Panc1 (cell line): ENCODE measurements at regions not wholly inside any gene's neighbourhood (a gene's known extent, or its start where the extent isn't known, plus 50 kb on each side); places are given as distances from the start of the nearest gene placed in this dataset.

Experiments
- ATAC-seq: fragments of 200-7000 bp; cut with Tn5 transposase; 2 replicates; pipeline ENCODE4 v1.9.1; 2020; ENCODE audit warnings: mild to moderate bottlenecking, moderate library complexity
- BruUV-seq: library from RNA; stranded (reverse); fragments of 400-500 nt; replicated peaks from 2 replicates; lab custom pipeline; 2021; lab: Mats Ljungman, UMichigan
- CTCF ChIA-PET: fragments of 300-600 bp; sonication (Branson Sonifier 250); formaldehyde crosslinking; loops from one replicate; lab custom pipeline; 2022; ENCODE audit warnings: antibody characterized with exemption; lab: Charles Lee
- POLR2A ChIA-PET: fragments of 300-600 bp; sonication (Branson Sonifier 250); formaldehyde crosslinking; loops from one replicate; lab custom pipeline; 2022; ENCODE audit warnings: antibody characterized with exemption; lab: Charles Lee
- DNase-seq: peaks from one replicate; pipeline ENCODE4 v3.0.0-alpha.2; 2010; ENCODE audit warnings: low read depth, low spot score
- H3K27ac ChIP-seq: 2 replicates; pipeline ENCODE4 v1.5.1; 2011; ENCODE audit warnings: mild to moderate bottlenecking, low read length, inconsistent platforms
- H3K27me3 ChIP-seq: fragments of 200-500 bp; sonication (Bioruptor generic); 2 replicates; pipeline ENCODE4 v1.6.0; 2014; ENCODE audit warnings: low read length, inconsistent platforms; ENCODE audit not compliant: control insufficient read depth, insufficient read depth
- H3K36me3 ChIP-seq: fragments of 200-500 bp; sonication (Bioruptor generic); 2 replicates; pipeline ENCODE4 v1.5.1; 2014; ENCODE audit warnings: inconsistent platforms, mild to moderate bottlenecking, low read length, moderate library complexity; ENCODE audit not compliant: control insufficient read depth, insufficient read depth
- H3K4me1 ChIP-seq: 2 replicates; pipeline ENCODE4 v1.5.1; 2011; ENCODE audit warnings: inconsistent platforms, mild to moderate bottlenecking, low read length, moderate library complexity; ENCODE audit not compliant: control insufficient read depth, insufficient read depth
- H3K4me3 ChIP-seq, 2 experiments: 2 replicates each; pipeline ENCODE4 v1.5.1; 2011 to 2012; ENCODE audit warnings: low read depth in 2 of 2, low read length in 2 of 2, mild to moderate bottlenecking in 2 of 2, inconsistent platforms in 1 of 2, moderate library complexity in 1 of 2
- H3K9me3 ChIP-seq: fragments of 200-500 bp; sonication (Bioruptor generic); 2 replicates; pipeline ENCODE4 v1.5.1; 2014; ENCODE audit warnings: low read depth, mild to moderate bottlenecking, inconsistent platforms, low read length, moderate library complexity; ENCODE audit not compliant: control insufficient read depth, insufficient read depth
- POLR2AphosphoS5 ChIP-seq: IDR thresholded peaks from 2 replicates; pipeline ENCODE4 v1.6.1; 2012; ENCODE audit warnings: mild to moderate bottlenecking, low read depth, low read length, moderate library complexity
- SIN3A ChIP-seq: IDR thresholded peaks from 2 replicates; pipeline ENCODE4 v1.6.1; 2012; ENCODE audit warnings: low read depth, mild to moderate bottlenecking, low read length, moderate library complexity, borderline replicate concordance; ENCODE audit not compliant: insufficient read depth
- TCF7L2 ChIP-seq: IDR thresholded peaks from 2 replicates; pipeline ENCODE4 v1.6.1; 2011; ENCODE audit warnings: mild to moderate bottlenecking, low read depth, low read length, inconsistent platforms
- in situ Hi-C: cut with HindIII; loops from 2 replicates; pipeline ENCODE4 v1.10.0; 2016; ENCODE audit warnings: low sequenced_read_pairs, low pct_unique_long_range_greater_than_20kb
- intact Hi-C: fragments of 100-400 bp; cut with micrococcal nuclease; formaldehyde crosslinking; loops from one replicate; pipeline ENCODE4 v1.10.0; 2022; ENCODE audit not compliant: unreplicated experiment
- TF ChIP-seq, protein P1 (sequence below), 2 experiments: IDR thresholded peaks; 2 replicates each; pipeline ENCODE4 v1.6.1; 2011 to 2012; ENCODE audit warnings: low read depth in 2 of 2, control low read depth in 1 of 2, low read length in 1 of 2, mild to moderate bottlenecking in 1 of 2, moderate library complexity in 1 of 2; ENCODE audit not compliant: insufficient read depth in 1 of 2
- TF ChIP-seq, protein P2 (sequence below): fragments of 450-650 bp; IDR thresholded peaks from 2 replicates; pipeline ENCODE4 v1.5.1; 2017; ENCODE audit warnings: mild to moderate bottlenecking

DNA sequence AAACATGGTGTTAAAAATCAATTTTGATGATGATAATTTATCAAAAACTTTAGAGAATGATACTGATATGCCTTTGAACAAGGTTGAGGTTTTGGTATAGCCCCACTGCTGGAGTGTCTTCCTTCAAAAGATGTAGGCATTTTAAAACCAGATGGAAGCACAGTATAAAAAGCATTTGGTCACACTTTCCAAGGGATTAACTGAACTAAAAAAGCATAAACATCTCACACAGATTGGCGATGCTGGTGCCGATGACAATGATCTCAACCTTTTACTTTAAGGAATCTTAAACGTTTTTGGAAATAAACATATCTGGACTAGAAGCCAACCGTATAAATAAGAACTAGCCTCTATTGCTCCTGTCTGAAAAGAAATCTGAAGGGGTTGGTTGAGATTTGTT lies 488.4 kb downstream of the ENC1 start:
- Histone ChIP-seq H3K9me3 (no peaks in the 10 kb centered on the region), H3K4me3 (no peak overlapping the region), H3K36me3 (no peaks in the 10 kb centered on the region), H3K27ac (no peak overlapping the region), H3K4me1 (no peaks in the 10 kb centered on the region), H3K27me3 (no peaks in the 10 kb centered on the region; the same call in none of the 2 replicates)
- in situ Hi-C loops = no loop called here
- ChIA-PET CTCF (no interaction called here), POLR2A (no interaction called here)
- intact Hi-C loops = no loop called here
- TF ChIP-seq SIN3A = no peak
- DNase-seq (no peak), ATAC-seq (no peak)
- no TSS peak for BruUV-seq

DNA sequence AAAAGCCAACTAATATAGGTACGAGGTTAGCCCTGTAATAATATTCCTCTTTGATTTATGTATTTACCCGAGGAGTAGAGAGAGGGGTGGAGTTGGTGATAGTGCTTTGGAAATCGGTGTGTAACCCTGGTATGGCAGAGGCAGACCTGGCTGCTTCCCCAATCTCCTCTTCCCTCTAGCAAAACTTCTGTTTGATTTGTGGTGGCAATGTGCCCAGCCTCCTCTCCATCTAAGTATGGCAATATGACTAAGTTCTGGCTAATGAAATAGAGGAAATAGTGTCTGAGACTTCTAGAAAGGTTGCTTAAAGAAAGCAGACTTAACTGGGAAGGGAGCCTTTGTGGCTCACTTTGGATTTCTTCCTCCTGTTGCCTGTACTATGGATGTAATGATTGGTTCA lies 491.1 kb downstream of the ENC1 start:
- TF ChIP-seq SIN3A (no peak), TCF7L2 (no peak), POLR2AphosphoS5 (no peak)
- TF ChIP-seq, protein P1, sequence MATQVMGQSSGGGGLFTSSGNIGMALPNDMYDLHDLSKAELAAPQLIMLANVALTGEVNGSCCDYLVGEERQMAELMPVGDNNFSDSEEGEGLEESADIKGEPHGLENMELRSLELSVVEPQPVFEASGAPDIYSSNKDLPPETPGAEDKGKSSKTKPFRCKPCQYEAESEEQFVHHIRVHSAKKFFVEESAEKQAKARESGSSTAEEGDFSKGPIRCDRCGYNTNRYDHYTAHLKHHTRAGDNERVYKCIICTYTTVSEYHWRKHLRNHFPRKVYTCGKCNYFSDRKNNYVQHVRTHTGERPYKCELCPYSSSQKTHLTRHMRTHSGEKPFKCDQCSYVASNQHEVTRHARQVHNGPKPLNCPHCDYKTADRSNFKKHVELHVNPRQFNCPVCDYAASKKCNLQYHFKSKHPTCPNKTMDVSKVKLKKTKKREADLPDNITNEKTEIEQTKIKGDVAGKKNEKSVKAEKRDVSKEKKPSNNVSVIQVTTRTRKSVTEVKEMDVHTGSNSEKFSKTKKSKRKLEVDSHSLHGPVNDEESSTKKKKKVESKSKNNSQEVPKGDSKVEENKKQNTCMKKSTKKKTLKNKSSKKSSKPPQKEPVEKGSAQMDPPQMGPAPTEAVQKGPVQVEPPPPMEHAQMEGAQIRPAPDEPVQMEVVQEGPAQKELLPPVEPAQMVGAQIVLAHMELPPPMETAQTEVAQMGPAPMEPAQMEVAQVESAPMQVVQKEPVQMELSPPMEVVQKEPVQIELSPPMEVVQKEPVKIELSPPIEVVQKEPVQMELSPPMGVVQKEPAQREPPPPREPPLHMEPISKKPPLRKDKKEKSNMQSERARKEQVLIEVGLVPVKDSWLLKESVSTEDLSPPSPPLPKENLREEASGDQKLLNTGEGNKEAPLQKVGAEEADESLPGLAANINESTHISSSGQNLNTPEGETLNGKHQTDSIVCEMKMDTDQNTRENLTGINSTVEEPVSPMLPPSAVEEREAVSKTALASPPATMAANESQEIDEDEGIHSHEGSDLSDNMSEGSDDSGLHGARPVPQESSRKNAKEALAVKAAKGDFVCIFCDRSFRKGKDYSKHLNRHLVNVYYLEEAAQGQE (IDR thresholded peaks at IDR 0.05; ENCODE audit: insufficient read depth in 1 of 2, low read depth in 2 of 2, low read length in 1 of 2) = no peak
- TF ChIP-seq, protein P2, sequence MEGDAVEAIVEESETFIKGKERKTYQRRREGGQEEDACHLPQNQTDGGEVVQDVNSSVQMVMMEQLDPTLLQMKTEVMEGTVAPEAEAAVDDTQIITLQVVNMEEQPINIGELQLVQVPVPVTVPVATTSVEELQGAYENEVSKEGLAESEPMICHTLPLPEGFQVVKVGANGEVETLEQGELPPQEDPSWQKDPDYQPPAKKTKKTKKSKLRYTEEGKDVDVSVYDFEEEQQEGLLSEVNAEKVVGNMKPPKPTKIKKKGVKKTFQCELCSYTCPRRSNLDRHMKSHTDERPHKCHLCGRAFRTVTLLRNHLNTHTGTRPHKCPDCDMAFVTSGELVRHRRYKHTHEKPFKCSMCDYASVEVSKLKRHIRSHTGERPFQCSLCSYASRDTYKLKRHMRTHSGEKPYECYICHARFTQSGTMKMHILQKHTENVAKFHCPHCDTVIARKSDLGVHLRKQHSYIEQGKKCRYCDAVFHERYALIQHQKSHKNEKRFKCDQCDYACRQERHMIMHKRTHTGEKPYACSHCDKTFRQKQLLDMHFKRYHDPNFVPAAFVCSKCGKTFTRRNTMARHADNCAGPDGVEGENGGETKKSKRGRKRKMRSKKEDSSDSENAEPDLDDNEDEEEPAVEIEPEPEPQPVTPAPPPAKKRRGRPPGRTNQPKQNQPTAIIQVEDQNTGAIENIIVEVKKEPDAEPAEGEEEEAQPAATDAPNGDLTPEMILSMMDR = no peak
- intact Hi-C loops (no loop called here), in situ Hi-C loops (no loop called here)
- CTCF ChIA-PET = no interaction called here
- ATAC-seq = no peak
- H3K27me3 ChIP-seq = no peaks in the 10 kb centered on the region; the same call in 1 of the 2 replicates
- no peaks in the 10 kb centered on the region for H3K4me1 ChIP-seq
- POLR2A ChIA-PET = no interaction called here
- no peaks in the 10 kb centered on the region for H3K36me3 ChIP-seq
- H3K4me3 ChIP-seq = no peak overlapping the region
- no peaks in the 10 kb centered on the region for H3K9me3 ChIP-seq
- H3K27ac ChIP-seq = no peak overlapping the region
- no TSS peak for BruUV-seq
- no peak for DNase-seq

DNA sequence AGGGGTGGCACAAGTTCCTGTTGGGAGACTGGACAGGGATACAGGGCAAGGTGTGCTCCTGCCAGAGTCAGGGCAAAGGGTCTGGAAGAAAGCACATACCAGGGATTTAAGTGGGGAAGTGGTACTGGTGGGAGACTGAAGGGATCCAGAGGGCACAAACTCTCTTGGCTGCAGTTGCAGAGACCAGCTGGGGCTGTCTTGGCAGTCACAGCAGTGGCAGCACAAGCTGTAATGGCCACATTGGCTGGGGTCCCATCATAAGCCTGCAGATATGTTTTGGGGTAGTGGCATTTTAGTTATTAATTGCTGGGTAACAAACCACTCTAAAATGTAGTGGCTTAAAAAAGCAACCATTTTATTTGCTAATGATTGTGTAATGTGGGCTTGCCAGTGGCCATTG lies 492.2 kb downstream of the ENC1 start:
- H3K4me1 ChIP-seq = no peaks in the 10 kb centered on the region
- CTCF ChIA-PET = no interaction called here
- H3K27me3 ChIP-seq = no peaks in the 10 kb centered on the region; the same call in 1 of the 2 replicates
- H3K4me3 ChIP-seq = no peak overlapping the region
- H3K9me3 ChIP-seq = no peaks in the 10 kb centered on the region
- intact Hi-C loops = no loop called here
- BruUV-seq = no TSS peak
- TF ChIP-seq, protein P2 = no peak
- TF ChIP-seq SIN3A = no peak
- no peak for TF ChIP-seq TCF7L2
- no peak for TF ChIP-seq POLR2AphosphoS5
- TF ChIP-seq, protein P1 (IDR thresholded peaks at IDR 0.05; ENCODE audit: insufficient read depth in 1 of 2, low read depth in 2 of 2, low read length in 1 of 2) = no peak
- H3K27ac ChIP-seq = no peak overlapping the region
- POLR2A ChIA-PET = interaction anchor here (0.7 kb wide), 1 partner anchor 100 kb away, joined by 4 read pairs; no protein-coding TSS in a partner anchor
- DNase-seq = no peak
- in situ Hi-C loops = no loop called here
- H3K36me3 ChIP-seq = no peaks in the 10 kb centered on the region
- ATAC-seq = no peak
